ENCODE measurements at regions not wholly inside any gene's neighbourhood (a gene's known extent, or its start where the extent isn't known, plus 50 kb on each side); places are given as distances from the start of the nearest gene placed in this dataset.

GRCh38 chr14:89485264-89485663 lies 68.2 kb upstream of the FOXN3 start:
- no peak for TF ChIP-seq CTCF (IDR thresholded peaks at IDR 0.05)
- TF ChIP-seq POLR2A (IDR thresholded peaks at IDR 0.05): no peak

Data from right lobe of liver (tissue), 4 donors.